ENCODE measurements at regions not wholly inside any gene's neighbourhood (a gene's known extent, or its start where the extent isn't known, plus 50 kb on each side); places are given as distances from the start of the nearest gene placed in this dataset.

GRCh38 chr5:174303437-174304045, 258.0 kb downstream of the NSG2 start:
- no peak overlapping the region for H3K4me3 ChIP-seq (replicated peaks; ENCODE audit: low read depth, low read length)
- DNase-seq (ENCODE audit: extremely low read depth, low read depth) = no peak
- TF ChIP-seq, protein P1, sequence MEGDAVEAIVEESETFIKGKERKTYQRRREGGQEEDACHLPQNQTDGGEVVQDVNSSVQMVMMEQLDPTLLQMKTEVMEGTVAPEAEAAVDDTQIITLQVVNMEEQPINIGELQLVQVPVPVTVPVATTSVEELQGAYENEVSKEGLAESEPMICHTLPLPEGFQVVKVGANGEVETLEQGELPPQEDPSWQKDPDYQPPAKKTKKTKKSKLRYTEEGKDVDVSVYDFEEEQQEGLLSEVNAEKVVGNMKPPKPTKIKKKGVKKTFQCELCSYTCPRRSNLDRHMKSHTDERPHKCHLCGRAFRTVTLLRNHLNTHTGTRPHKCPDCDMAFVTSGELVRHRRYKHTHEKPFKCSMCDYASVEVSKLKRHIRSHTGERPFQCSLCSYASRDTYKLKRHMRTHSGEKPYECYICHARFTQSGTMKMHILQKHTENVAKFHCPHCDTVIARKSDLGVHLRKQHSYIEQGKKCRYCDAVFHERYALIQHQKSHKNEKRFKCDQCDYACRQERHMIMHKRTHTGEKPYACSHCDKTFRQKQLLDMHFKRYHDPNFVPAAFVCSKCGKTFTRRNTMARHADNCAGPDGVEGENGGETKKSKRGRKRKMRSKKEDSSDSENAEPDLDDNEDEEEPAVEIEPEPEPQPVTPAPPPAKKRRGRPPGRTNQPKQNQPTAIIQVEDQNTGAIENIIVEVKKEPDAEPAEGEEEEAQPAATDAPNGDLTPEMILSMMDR (IDR thresholded peaks at IDR 0.05; ENCODE audit: low read depth, low read length, missing control alignments) = no peak

GRCh38 chr5:174305241-174305681, 259.8 kb downstream of the NSG2 start:
- no peak for DNase-seq (ENCODE audit: extremely low read depth, low read depth)
- no peak overlapping the region for H3K4me3 ChIP-seq (replicated peaks; ENCODE audit: low read depth, low read length)
- TF ChIP-seq, protein P1 (IDR thresholded peaks at IDR 0.05; ENCODE audit: low read depth, low read length, missing control alignments) = no peak

DNA sequence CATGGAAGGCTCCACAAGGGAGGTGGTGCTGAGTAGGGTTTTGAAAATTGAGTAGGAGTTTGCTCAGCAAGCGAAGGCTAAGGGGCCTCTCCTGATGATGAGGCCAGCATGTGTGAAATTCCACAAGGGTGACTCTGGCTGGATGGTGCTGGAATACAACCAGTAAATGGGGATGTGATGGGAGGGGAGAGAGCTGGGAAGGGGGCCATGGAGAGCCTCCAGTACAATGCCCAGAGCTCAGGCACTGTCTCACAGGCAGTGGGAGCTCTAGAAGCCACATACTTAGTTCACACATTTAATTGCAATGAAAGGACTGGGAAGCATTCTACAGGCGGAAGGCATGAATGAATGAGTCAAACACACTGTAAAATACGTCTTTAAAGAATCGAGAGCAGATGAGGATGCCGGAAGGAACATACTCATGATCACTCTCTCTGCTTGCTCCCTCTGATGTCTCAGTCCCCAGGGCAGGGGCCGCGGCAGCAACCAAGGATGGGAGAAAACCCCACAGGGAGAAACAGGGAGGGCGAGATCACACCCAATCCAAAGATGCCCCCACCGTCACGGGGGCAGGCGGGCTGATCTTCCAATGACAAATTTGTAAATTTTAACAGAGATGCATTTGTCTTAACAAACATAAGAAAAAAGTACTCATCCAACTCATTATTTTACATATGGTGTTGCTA, 261.0 kb downstream of the NSG2 start:
- DNase-seq (ENCODE audit: extremely low read depth, low read depth) = no peak
- no peak overlapping the region for H3K4me3 ChIP-seq (replicated peaks; ENCODE audit: low read depth, low read length)
- TF ChIP-seq, protein P1 (IDR thresholded peaks at IDR 0.05; ENCODE audit: low read depth, low read length, missing control alignments) = no peak

DNA sequence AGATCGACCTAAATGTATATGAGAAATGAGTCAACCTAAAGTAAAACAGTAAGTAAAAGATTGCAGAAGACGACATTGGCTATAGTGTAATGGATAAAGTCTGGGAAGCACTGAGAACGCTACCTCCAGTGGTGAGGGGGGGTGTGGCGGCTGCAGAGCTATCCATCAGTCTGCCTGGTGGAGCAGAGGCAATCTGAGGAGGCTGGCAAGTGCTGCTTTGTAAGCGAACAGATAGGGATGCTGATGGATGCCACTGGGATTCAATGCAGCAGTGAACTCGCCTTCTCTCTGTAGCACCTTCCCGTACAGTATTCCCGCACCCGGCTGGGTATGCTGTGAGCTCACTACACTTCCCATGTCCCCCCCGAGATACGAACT, 261.5 kb downstream of the NSG2 start:
- H3K4me3 ChIP-seq (replicated peaks; ENCODE audit: low read depth, low read length) = no peak overlapping the region
- DNase-seq (ENCODE audit: extremely low read depth, low read depth) = no peak
- TF ChIP-seq, protein P1 (IDR thresholded peaks at IDR 0.05; ENCODE audit: low read depth, low read length, missing control alignments) = no peak

- no peak overlapping the region for H3K4me3 ChIP-seq (replicated peaks; ENCODE audit: low read depth, low read length)
- DNase-seq (ENCODE audit: extremely low read depth, low read depth) = no peak
- TF ChIP-seq, protein P1 (IDR thresholded peaks at IDR 0.05; ENCODE audit: low read depth, low read length, missing control alignments) = no peak
These were observed 262.3 kb downstream of the NSG2 start for GRCh38 chr5:174307656-174308271.

- TF ChIP-seq, protein P1 (IDR thresholded peaks at IDR 0.05; ENCODE audit: low read depth, low read length, missing control alignments) = no peak
- no peak overlapping the region for H3K4me3 ChIP-seq (replicated peaks; ENCODE audit: low read depth, low read length)
- DNase-seq (ENCODE audit: extremely low read depth, low read depth) = no peak
These were observed 263.8 kb downstream of the NSG2 start for GRCh38 chr5:174309131-174309795.

All from HFF-Myc (cell line).